RWPE1 (cell line): ENCODE measurements at regions not wholly inside any gene's neighbourhood (a gene's known extent, or its start where the extent isn't known, plus 50 kb on each side); places are given as distances from the start of the nearest gene placed in this dataset.

Experiments
- CTCF ChIA-PET: fragments of 350-600 bp; sonication (Branson Sonifier 250); formaldehyde crosslinking; extraction: SDS; loops from one replicate; lab custom pipeline; 2021; lab: Yijun Ruan, JAX
- POLR2A ChIA-PET: fragments of 400-600 bp; formaldehyde crosslinking; extraction: SDS; loops from one replicate; lab custom pipeline; 2020; ENCODE audit warnings: antibody characterized with exemption; ENCODE audit not compliant: low non-redundant PET; lab: Yijun Ruan, JAX
- DNase-seq: peaks from one replicate; pipeline ENCODE4 v3.0.0; 2012; ENCODE audit warnings: low spot score
- H3K27ac ChIP-seq: fragments of 450-650 bp; 2 replicates; pipeline ENCODE4 v1.5.1; 2017
- CTCF ChIP-seq: fragments of 450-650 bp; conservative IDR thresholded peaks from 2 replicates; pipeline ENCODE4 v1.5.1; 2017; ENCODE audit warnings: low read depth, mild to moderate bottlenecking

- ChIA-PET CTCF (interaction anchor here (0.6 kb wide), 1 partner anchor 203 kb away, joined by 4 read pairs; no protein-coding TSS in a partner anchor), POLR2A (no interaction called here)
- H3K27ac ChIP-seq: no peak overlapping the region
- DNase-seq: no peak
- TF ChIP-seq CTCF: no peak
Measured at GRCh38 chr20:46797206-46797605, 87.8 kb downstream of the SLC2A10 start.

- no peak for TF ChIP-seq CTCF
- DNase-seq: no peak
- no peak overlapping the region for H3K27ac ChIP-seq
- POLR2A ChIA-PET: no interaction called here
- CTCF ChIA-PET: no interaction called here
Measured at GRCh38 chr20:46798430-46798829, 89.0 kb downstream of the SLC2A10 start.

GRCh38 chr20:46799781-46800408 lies 90.4 kb downstream of the SLC2A10 start:
- CTCF ChIA-PET: interaction anchor here (0.5 to 0.7 kb wide), 3 partner anchors 44 to 1751 kb away, joined by 3 to 4 read pairs (median 3); no protein-coding TSS in a partner anchor
- no peak overlapping the region for H3K27ac ChIP-seq
- TF ChIP-seq CTCF: no peak
- POLR2A ChIA-PET: no interaction called here
- no peak for DNase-seq

- H3K27ac ChIP-seq: no peak overlapping the region
- ChIA-PET CTCF (interaction anchor here (0.6 kb wide), 1 partner anchor 1752 kb away, joined by 4 read pairs; no protein-coding TSS in a partner anchor), POLR2A (no interaction called here)
- DNase-seq: no peak
- TF ChIP-seq CTCF: no peak
Measured at GRCh38 chr20:46800409-46800804, 91.0 kb downstream of the SLC2A10 start.

GRCh38 chr20:46801003-46801702 lies 91.7 kb downstream of the SLC2A10 start:
- peak; percentile 78 for DNase-seq
- ChIA-PET CTCF (interaction anchor here (0.6 to 0.7 kb wide), 2 partner anchors 57 to 122 kb away, joined by 3 to 4 read pairs; no protein-coding TSS in a partner anchor), POLR2A (no interaction called here)
- no peak for TF ChIP-seq CTCF
- no peak overlapping the region for H3K27ac ChIP-seq

- no peak for TF ChIP-seq CTCF
- H3K27ac ChIP-seq: no peak overlapping the region
- ChIA-PET CTCF (interaction anchor here (0.6 kb wide), 1 partner anchor 1383 kb away, joined by 3 read pairs; no protein-coding TSS in a partner anchor), POLR2A (no interaction called here)
- DNase-seq: no peak
Measured at GRCh38 chr20:46802722-46803121, 91.9 kb upstream of the EYA2 start.
